ENCODE measurements at regions not wholly inside any gene's neighbourhood (a gene's known extent, or its start where the extent isn't known, plus 50 kb on each side); places are given as distances from the start of the nearest gene placed in this dataset.

DNA sequence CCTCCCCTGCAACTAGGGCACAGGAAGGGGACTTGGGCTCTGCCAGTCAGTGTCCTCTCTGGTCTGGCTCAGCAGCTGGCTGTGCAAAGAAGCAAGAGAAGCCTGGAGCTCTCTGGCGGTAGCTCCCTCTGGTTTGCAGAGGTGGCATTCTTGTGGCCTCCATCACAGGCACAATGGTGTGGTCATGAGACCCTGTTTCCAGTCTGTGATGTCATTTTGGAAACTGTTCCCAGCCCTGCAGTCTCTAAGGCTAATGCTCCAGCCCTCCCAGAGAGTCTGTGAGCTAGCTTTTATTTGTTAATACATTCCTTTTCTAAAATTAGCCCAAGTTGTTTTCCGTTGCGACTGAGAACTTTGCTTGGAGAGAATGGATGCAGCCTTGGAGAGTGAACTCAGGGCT, 69.5 kb upstream of the FOXQ1 start:
- H3K27ac ChIP-seq: no peak overlapping the region
- intact Hi-C loops (cut with DNase I; ENCODE audit: low total_unique reads): no loop called here
- no peak overlapping the region for H3K4me3 ChIP-seq
- H3K4me1 ChIP-seq: no peaks in the 10 kb centered on the region
- peaks cover 0 to 19% of the 10 kb centered on the region in 2 donors for H3K27me3 ChIP-seq
- H3K36me3 ChIP-seq: no peaks in the 10 kb centered on the region
- no peak for DNase-seq (ENCODE audit: low spot score in 2 of 2)
- TF ChIP-seq POLR2A (IDR thresholded peaks at IDR 0.05) (no peak), POLR2AphosphoS5 (IDR thresholded peaks at IDR 0.05) (no peak)
- TF ChIP-seq, protein P1, sequence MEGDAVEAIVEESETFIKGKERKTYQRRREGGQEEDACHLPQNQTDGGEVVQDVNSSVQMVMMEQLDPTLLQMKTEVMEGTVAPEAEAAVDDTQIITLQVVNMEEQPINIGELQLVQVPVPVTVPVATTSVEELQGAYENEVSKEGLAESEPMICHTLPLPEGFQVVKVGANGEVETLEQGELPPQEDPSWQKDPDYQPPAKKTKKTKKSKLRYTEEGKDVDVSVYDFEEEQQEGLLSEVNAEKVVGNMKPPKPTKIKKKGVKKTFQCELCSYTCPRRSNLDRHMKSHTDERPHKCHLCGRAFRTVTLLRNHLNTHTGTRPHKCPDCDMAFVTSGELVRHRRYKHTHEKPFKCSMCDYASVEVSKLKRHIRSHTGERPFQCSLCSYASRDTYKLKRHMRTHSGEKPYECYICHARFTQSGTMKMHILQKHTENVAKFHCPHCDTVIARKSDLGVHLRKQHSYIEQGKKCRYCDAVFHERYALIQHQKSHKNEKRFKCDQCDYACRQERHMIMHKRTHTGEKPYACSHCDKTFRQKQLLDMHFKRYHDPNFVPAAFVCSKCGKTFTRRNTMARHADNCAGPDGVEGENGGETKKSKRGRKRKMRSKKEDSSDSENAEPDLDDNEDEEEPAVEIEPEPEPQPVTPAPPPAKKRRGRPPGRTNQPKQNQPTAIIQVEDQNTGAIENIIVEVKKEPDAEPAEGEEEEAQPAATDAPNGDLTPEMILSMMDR (IDR thresholded peaks at IDR 0.05): no peak
- no peaks in the 10 kb centered on the region for H3K9me3 ChIP-seq

DNA sequence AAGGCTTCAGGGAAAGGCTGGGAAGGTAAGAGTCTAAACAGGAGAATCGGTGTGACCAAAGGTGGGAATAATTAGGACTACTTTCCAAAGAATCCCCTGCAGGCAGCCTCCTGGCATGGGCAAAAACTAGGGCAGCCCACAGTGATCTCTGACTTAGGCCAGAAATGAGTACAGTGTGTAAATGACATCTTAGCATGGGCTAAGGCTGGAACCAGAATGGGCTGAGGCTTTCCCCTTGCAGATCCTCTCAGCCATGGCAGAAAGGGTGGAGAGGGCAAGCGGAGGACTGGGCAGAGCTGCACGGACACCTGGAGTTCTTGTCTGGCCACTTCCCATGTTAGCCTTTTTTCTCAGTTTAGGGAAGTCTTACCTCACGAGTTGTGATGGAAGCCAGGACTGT, 69.9 kb upstream of the FOXQ1 start:
- H3K9me3 ChIP-seq: no peaks in the 10 kb centered on the region
- H3K4me1 ChIP-seq: no peaks in the 10 kb centered on the region
- DNase-seq (ENCODE audit: low spot score in 2 of 2): no peak
- intact Hi-C loops (cut with DNase I; ENCODE audit: low total_unique reads): no loop called here
- no peaks in the 10 kb centered on the region for H3K36me3 ChIP-seq
- H3K27ac ChIP-seq: no peak overlapping the region
- peaks cover 0 to 22% of the 10 kb centered on the region in 2 donors for H3K27me3 ChIP-seq
- TF ChIP-seq, protein P1 (IDR thresholded peaks at IDR 0.05): no peak
- H3K4me3 ChIP-seq: no peak overlapping the region

DNA sequence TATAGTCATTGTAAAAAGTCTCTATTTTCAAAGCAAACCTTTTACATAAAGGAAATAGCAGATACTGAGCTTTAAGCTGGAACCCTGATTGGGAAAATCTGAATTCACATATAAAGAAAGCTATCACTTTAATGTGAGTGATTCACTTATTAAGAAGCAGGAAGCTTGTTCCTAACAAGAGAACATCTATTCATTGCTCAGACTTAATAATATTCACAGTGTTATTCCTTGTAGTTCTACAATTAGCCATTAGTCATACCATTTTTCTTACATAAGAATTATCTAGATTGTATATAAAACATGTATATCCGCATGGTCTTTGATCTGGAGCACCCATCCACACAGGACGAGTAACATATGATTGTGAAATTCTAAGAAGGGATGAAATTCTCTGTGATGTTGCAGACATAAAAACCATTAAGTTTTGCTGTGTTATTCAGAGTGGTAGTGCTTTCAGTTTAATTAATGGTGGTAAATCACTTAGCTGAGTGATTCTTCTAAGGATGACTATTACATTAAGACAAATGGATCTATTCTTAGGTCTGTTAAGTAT, 71.1 kb upstream of the FOXQ1 start:
- H3K4me3 ChIP-seq: no peak overlapping the region
- DNase-seq (ENCODE audit: low spot score in 2 of 2): no peak
- TF ChIP-seq, protein P1 (IDR thresholded peaks at IDR 0.05): no peak
- no peak for TF ChIP-seq POLR2AphosphoS5 (IDR thresholded peaks at IDR 0.05)
- no peak for TF ChIP-seq POLR2A (IDR thresholded peaks at IDR 0.05)

DNA sequence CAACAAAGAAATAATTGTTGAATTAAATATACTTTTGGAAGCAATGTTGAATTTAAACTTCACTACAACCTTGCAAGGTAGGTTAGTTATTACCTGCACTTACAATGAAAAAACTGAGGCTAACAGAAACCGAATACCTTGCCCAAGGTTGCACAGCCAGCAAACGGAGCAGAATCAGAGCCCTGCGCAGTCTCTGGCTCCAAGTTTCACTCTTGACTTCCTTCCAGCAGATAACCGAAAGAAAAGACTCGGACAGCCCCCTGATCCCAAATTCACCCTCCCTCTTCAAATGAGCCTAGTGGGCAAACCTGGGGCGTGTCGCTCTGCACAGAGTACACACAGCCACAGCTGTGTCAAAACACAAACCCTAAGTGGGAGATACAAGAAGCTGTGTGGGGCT, 72.1 kb upstream of the FOXQ1 start:
- Histone ChIP-seq H3K27ac (no peak overlapping the region), H3K27me3 (peaks cover 0 to 29% of the 10 kb centered on the region in 2 donors), H3K9me3 (no peaks in the 10 kb centered on the region), H3K36me3 (no peaks in the 10 kb centered on the region), H3K4me3 (no peak overlapping the region), H3K4me1 (no peaks in the 10 kb centered on the region)
- DNase-seq (ENCODE audit: low spot score in 2 of 2): no peak
- TF ChIP-seq, protein P1 (IDR thresholded peaks at IDR 0.05): no peak
- TF ChIP-seq POLR2AphosphoS5 (IDR thresholded peaks at IDR 0.05) (no peak), POLR2A (IDR thresholded peaks at IDR 0.05) (no peak)
- intact Hi-C loops (cut with DNase I; ENCODE audit: low total_unique reads): no loop called here

More for the DNA sequence above, 71.1 kb upstream of the FOXQ1 start:
- H3K27me3 ChIP-seq: peaks cover 0 to 25% of the 10 kb centered on the region in 2 donors
- H3K36me3 ChIP-seq: no peaks in the 10 kb centered on the region
- H3K27ac ChIP-seq: no peak overlapping the region
- H3K4me1 ChIP-seq: no peaks in the 10 kb centered on the region
- intact Hi-C loops (cut with DNase I; ENCODE audit: low total_unique reads): no loop called here
- no peaks in the 10 kb centered on the region for H3K9me3 ChIP-seq

DNA sequence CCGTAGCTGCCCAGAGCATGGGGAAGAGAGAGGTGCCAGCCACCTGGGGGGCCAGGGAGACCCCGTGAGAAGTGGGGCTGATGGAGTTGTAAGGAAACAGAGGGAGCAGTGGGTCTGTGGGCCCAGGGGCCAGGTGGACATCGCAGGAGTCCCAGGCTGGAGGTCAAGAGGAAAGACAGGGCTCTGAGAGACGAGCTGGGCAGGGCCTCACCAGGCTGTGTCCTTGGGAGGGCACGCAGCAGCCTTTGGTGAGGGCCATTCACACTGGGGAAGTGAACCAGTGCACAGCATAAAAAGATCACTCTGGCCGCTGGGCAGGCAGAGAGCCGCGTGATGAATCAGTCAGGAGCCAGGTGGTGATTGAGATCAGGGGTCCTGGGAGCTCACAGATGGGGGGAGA, 73.9 kb upstream of the FOXQ1 start:
- no peak for DNase-seq (ENCODE audit: low spot score in 2 of 2)
- peaks cover 0 to 39% of the 10 kb centered on the region in 2 donors for H3K27me3 ChIP-seq
- H3K9me3 ChIP-seq: no peaks in the 10 kb centered on the region
- H3K27ac ChIP-seq: no peak overlapping the region
- TF ChIP-seq POLR2AphosphoS5 (IDR thresholded peaks at IDR 0.05): no peak
- TF ChIP-seq, protein P1 (IDR thresholded peaks at IDR 0.05): no peak
- no peaks in the 10 kb centered on the region for H3K36me3 ChIP-seq
- intact Hi-C loops (cut with DNase I; ENCODE audit: low total_unique reads): no loop called here
- H3K4me1 ChIP-seq: no peaks in the 10 kb centered on the region
- no peak overlapping the region for H3K4me3 ChIP-seq

All from breast epithelium (tissue), 4 donors.